ENCODE measurements at regions not wholly inside any gene's neighbourhood (a gene's known extent, or its start where the extent isn't known, plus 50 kb on each side); places are given as distances from the start of the nearest gene placed in this dataset.

DNA sequence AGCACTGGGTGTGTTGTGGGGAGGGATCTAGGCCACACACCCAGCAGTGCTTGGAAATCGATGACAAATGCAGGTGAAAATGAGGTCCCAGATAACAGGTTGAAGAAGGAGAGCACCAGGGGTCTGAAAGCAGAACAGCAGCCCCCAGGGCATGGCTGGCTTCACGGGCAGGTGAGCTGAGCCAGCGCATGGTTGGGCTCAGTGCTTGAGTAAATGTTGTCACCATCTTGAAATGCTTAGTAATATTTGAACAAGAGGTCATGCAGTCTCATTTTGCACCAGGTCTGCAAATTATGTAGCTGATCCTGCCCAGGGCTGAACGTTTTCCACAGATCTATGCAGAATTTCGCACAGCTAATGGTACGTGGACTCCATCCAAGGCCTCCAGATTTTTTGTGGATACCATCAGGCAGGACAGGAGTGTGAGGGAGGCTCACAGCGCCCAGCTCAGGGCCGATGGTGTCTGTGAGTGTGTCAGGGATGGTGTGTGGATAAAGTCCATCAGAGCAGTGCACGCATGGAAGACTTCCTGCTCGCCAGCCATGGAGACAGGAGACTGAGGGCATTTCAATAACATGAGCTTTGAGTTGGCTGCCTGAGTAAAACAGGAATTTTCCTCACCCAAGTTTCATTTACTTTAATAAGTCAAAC lies 53.1 kb upstream of the SNX9 start:
- no peak for DNase-seq (ENCODE audit: low read depth in 2 of 3, low spot score in 2 of 3)

DNA sequence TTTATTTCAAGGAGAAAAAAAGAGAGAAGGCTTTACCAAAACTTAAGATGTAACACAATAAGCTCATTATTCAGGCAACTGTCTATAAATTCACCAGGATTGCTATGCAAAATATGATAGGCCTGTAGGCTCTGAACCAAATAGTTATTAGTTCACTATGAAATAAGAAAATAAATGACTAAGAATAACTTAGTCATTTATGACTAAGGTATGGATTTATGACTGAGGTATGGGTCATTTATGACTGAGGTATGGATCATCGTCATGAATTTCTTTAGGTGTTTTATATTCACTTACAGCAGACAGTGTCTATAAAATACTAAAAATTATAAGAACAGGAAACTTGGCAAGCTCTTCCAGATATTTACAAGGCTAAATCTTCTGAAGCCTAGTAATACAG lies 52.1 kb upstream of the SNX9 start:
- DNase-seq (ENCODE audit: low read depth in 2 of 3, low spot score in 2 of 3): no peak

DNA sequence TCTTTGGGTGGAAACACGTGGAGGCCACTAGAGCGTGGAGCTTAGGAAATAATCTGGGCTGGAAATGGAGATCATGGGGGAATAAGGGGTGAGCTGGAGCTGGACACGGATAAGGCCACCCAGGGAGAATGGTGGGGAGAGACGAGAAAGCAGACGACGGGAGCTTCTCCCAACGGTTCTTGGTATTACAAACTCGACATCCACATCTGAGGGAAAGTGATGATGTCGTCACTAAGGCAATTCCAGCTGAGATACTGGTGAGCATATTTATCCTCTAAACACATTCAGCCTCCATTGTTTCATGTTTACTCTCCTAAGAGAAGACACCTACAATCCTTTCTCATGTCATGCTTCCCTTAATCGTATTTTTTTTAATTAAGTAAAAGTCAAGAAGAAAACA lies 50.2 kb upstream of the SNX9 start:
- DNase-seq (ENCODE audit: low read depth in 2 of 3, low spot score in 2 of 3): no peak

Data from activated CD8-positive, alpha-beta memory T cell treated with anti-CD3 and anti-CD28 coated beads for 48 hours (primary cell).